ENCODE measurements at regions not wholly inside any gene's neighbourhood (a gene's known extent, or its start where the extent isn't known, plus 50 kb on each side); places are given as distances from the start of the nearest gene placed in this dataset.

GRCh38 chr4:28443801-28444412, 1583.3 kb downstream of the STIM2 start:
- TF ChIP-seq ZNF274 (IDR thresholded peaks at IDR 0.05; ENCODE audit: low read depth, low read length) (no peak), SUZ12 (IDR thresholded peaks at IDR 0.05; ENCODE audit: extremely low read depth, insufficient read depth, insufficient read length) (no peak), YY1 (IDR thresholded peaks at IDR 0.05; ENCODE audit: insufficient read depth, insufficient read length) (no peak)

Data from NT2/D1 (cell line).